Inflammatory macrophage (primary cell): ENCODE measurements at regions not wholly inside any gene's neighbourhood (a gene's known extent, or its start where the extent isn't known, plus 50 kb on each side); places are given as distances from the start of the nearest gene placed in this dataset.

ENCODE experiments used
- DNase-seq, 2 donors: peaks; one replicate each; pipeline ENCODE4 v3.0.0-alpha.2; 2020 to 2022

- DNase-seq, result no peak
Measured at GRCh38 chr9:105828171-105828570, 133.8 kb downstream of the TMEM38B start.

- DNase-seq, result no peak
Measured at GRCh38 chr9:105828596-105829213, 134.4 kb downstream of the TMEM38B start.

GRCh38 chr9:105830461-105830860 is 136.1 kb downstream of the TMEM38B start:
- no peak for DNase-seq

GRCh38 chr9:105832096-105832710 is 137.9 kb downstream of the TMEM38B start:
- DNase-seq, result no peak

GRCh38 chr9:105833271-105833975 is 139.1 kb downstream of the TMEM38B start:
- no peak for DNase-seq

GRCh38 chr9:105834404-105834803 is 140.1 kb downstream of the TMEM38B start:
- DNase-seq, result no peak

- no peak for DNase-seq
Measured at GRCh38 chr9:105835721-105836120, 141.4 kb downstream of the TMEM38B start.

GRCh38 chr9:105836936-105837660 is 142.8 kb downstream of the TMEM38B start:
- DNase-seq, result no peak

- no peak for DNase-seq
Measured at GRCh38 chr9:105841562-105841961, 147.2 kb downstream of the TMEM38B start.

GRCh38 chr9:105842023-105842644 is 147.8 kb downstream of the TMEM38B start:
- DNase-seq, result peak; percentile 62 to 64

- DNase-seq, result no peak
Measured at GRCh38 chr9:105846825-105847224, 152.5 kb downstream of the TMEM38B start.

- no peak for DNase-seq
Measured at GRCh38 chr9:105850852-105851500, 156.6 kb downstream of the TMEM38B start.

- DNase-seq, result no peak
Measured at GRCh38 chr9:105854026-105854782, 159.9 kb downstream of the TMEM38B start.

GRCh38 chr9:105854783-105855724 is 160.7 kb downstream of the TMEM38B start:
- no peak for DNase-seq

- DNase-seq, result no peak
Measured at GRCh38 chr9:105855987-105856386, 161.6 kb downstream of the TMEM38B start.

GRCh38 chr9:105858006-105858690 is 163.8 kb downstream of the TMEM38B start:
- no peak for DNase-seq

- DNase-seq, result no peak
Measured at GRCh38 chr9:105858877-105859276, 164.5 kb downstream of the TMEM38B start.

GRCh38 chr9:105859428-105860091 is 165.2 kb downstream of the TMEM38B start:
- no peak for DNase-seq

- no peak for DNase-seq
Measured at GRCh38 chr9:105860516-105860915, 166.2 kb downstream of the TMEM38B start.
